ENCODE measurements at regions not wholly inside any gene's neighbourhood (a gene's known extent, or its start where the extent isn't known, plus 50 kb on each side); places are given as distances from the start of the nearest gene placed in this dataset.

DNA sequence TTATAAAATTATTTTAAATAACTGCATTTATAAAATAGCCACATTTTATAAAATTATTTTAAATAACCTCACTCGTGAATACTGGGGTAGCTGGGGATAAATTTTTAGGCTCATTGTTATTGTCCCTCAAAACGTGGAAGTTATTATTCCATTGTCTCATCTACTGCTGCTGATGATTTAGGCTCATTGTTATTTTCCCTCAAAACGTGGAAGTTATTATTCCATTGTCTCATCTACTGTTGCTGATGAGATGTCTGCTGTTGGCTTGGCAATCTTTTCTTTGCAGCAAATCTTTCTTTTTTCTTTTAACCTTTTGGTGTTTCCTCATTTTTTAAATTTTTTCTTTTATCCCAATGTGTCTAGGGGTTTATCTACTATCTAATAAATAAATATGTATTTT lies 182.6 kb upstream of the PZP start:
- WGBS, result 55% methylated on average over 3 of the region's 3 CpGs
- Histone ChIP-seq H3K4me1 (ENCODE audit: insufficient read depth) (no peaks in the 10 kb centered on the region), H3K36me3 (ENCODE audit: insufficient read depth) (no peaks in the 10 kb centered on the region), H3K4me3 (ENCODE audit: low read depth, low read length) (no peak overlapping the region), H3K27ac (ENCODE audit: low read depth) (no peak overlapping the region)
- DNase-seq (ENCODE audit: extremely low spot score), result no peak

DNA sequence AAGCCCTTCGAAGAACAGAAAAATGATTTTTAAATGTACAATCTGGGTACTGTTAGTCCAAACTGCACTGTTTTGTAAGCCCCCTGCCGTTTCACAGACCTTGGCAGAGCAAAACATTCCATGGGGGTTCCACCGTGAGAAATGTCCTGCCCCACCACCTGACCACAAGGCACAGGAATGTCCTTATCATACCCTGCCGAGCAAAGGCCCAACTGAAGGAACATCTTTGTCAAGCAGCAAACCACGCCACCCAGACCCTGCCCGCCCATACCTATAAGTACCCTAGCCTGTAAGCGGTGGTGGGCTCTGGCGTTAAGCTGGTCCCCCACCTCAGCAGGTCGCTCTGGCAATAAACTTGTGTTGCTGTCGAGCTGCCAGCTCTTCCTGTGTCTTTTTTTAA lies 181.6 kb upstream of the PZP start:
- no peaks in the 10 kb centered on the region for H3K36me3 ChIP-seq (ENCODE audit: insufficient read depth)
- no peaks in the 10 kb centered on the region for H3K4me1 ChIP-seq (ENCODE audit: insufficient read depth)
- DNase-seq (ENCODE audit: extremely low spot score), result no peak
- no peak overlapping the region for H3K4me3 ChIP-seq (ENCODE audit: low read depth, low read length)
- H3K27ac ChIP-seq (ENCODE audit: low read depth), result no peak overlapping the region
- WGBS, result 66% methylated on average over 10 of the region's 10 CpGs

DNA sequence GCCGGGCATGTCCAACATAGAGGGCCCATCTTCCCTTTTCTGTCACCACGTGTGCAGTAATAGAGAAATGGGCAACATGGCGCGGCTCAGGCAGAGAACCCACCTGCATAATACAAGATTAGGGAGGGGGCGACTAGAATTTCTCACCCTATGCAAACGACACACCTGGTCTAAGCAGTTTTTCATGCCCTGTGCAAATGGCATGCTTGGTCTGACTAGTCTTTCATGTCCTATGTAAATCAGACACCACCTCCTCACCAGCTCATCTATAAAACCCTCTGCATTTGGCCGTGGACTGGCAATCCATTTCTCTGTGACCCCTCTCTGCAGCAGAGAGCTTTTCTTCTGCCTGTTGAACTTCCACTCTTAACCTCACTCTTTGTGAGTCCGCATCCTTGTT lies 180.2 kb upstream of the PZP start:
- DNase-seq (ENCODE audit: extremely low spot score), result no peak
- 81% methylated on average over 8 of the region's 8 CpGs for WGBS

DNA sequence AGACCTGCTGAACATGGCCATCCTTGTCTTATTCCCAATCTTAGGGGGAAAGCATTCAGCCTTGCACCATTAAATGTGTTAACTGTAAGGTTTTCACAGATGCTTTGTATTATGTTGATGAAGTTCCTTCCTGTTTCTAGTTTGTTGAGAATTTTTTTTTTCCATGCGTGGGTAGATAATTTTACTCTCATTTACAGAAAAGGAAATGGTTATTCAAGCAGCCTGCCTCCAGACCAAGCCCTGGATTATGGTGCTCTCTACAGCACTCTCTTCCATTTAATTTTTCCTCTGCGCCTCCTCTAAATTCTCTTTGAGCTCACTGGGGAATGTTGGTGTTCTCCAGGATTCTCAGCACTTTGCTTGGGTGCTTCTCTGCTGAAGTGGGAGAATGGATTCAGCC lies 179.3 kb upstream of the PZP start:
- no peak overlapping the region for H3K4me3 ChIP-seq (ENCODE audit: low read depth, low read length)
- H3K27ac ChIP-seq (ENCODE audit: low read depth), result no peak overlapping the region
- DNase-seq (ENCODE audit: extremely low spot score), result no peak
- WGBS, result 66% methylated on average over 2 of the region's 2 CpGs
- no peaks in the 10 kb centered on the region for H3K4me1 ChIP-seq (ENCODE audit: insufficient read depth)
- H3K36me3 ChIP-seq (ENCODE audit: insufficient read depth), result no peaks in the 10 kb centered on the region

More for the DNA sequence above, 180.2 kb upstream of the PZP start:
- H3K4me3 ChIP-seq (ENCODE audit: low read depth, low read length), result no peak overlapping the region
- no peak overlapping the region for H3K27ac ChIP-seq (ENCODE audit: low read depth)
- H3K36me3 ChIP-seq (ENCODE audit: insufficient read depth), result no peaks in the 10 kb centered on the region
- H3K4me1 ChIP-seq (ENCODE audit: insufficient read depth), result no peaks in the 10 kb centered on the region

DNA sequence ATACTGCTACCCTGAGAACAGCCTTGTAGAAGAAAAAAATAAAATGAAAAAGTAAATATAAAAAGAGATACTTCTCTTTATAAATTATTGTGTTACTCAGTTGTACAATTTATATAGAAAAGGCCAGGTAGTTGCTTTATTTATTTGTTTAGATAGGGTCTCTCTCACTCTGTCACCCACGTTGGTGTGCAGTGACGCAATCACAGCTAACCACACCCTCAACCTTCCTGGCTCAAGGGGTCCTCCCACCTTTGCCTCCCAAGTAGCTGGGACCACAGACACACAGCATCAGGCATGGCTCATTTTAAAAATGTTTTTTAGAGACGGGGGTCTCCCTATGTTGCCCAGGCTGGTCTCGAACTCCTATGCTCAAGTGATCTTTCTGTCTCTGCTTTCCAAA lies 175.4 kb upstream of the PZP start:
- no peaks in the 10 kb centered on the region for H3K36me3 ChIP-seq (ENCODE audit: insufficient read depth)
- H3K4me3 ChIP-seq (ENCODE audit: low read depth, low read length), result no peak overlapping the region
- no peak for DNase-seq (ENCODE audit: extremely low spot score)
- H3K27ac ChIP-seq (ENCODE audit: low read depth), result no peak overlapping the region
- 59% methylated on average over 4 of the region's 4 CpGs for WGBS
- no peaks in the 10 kb centered on the region for H3K4me1 ChIP-seq (ENCODE audit: insufficient read depth)

DNA sequence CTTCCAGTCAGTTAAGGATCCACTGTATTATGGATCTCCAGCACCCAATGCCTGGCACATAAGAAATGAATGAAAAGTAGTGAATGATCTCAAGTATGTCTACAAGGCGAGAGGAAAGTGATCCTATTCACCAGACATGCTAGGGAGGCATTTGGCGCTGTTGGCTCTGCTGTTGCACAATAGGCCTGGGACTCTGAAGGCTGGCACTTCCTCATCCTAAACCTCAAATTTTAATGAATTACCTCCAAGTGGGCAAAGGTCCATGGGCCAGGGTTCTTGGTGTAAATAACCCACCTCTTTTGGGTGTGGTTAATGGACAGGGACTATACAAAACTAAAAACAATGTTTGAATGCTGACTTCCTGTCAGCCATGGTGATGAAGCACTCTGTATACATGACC lies 173.4 kb upstream of the PZP start:
- Histone ChIP-seq H3K4me3 (ENCODE audit: low read depth, low read length) (no peak overlapping the region), H3K27ac (ENCODE audit: low read depth) (no peak overlapping the region), H3K4me1 (ENCODE audit: insufficient read depth) (no peaks in the 10 kb centered on the region), H3K36me3 (ENCODE audit: insufficient read depth) (no peaks in the 10 kb centered on the region)
- WGBS, result 85% methylated on average over 2 of the region's 2 CpGs
- DNase-seq (ENCODE audit: extremely low spot score), result no peak

DNA sequence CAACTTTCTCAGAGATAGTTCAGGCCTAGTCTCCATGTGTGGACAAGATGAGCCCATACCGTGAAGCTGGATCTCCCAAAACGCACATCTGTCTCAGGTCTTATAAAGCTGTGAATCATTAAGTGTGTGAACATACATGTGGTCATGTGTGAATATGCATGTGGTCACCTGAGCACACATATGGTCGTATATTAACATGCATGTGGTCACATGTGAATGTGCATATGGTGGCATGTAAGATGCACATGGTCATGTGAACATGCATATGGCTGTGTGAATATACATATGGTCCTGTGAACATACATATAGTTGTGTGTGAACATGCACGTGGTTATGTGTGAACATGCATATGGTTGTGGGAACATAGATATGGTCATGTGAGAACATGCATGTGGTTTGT lies 172.5 kb upstream of the PZP start:
- Histone ChIP-seq H3K36me3 (ENCODE audit: insufficient read depth) (no peaks in the 10 kb centered on the region), H3K27ac (ENCODE audit: low read depth) (no peak overlapping the region), H3K4me3 (ENCODE audit: low read depth, low read length) (no peak overlapping the region), H3K4me1 (ENCODE audit: insufficient read depth) (no peaks in the 10 kb centered on the region)
- DNase-seq (ENCODE audit: extremely low spot score), result no peak
- 91% methylated on average over 4 of the region's 4 CpGs for WGBS

DNA sequence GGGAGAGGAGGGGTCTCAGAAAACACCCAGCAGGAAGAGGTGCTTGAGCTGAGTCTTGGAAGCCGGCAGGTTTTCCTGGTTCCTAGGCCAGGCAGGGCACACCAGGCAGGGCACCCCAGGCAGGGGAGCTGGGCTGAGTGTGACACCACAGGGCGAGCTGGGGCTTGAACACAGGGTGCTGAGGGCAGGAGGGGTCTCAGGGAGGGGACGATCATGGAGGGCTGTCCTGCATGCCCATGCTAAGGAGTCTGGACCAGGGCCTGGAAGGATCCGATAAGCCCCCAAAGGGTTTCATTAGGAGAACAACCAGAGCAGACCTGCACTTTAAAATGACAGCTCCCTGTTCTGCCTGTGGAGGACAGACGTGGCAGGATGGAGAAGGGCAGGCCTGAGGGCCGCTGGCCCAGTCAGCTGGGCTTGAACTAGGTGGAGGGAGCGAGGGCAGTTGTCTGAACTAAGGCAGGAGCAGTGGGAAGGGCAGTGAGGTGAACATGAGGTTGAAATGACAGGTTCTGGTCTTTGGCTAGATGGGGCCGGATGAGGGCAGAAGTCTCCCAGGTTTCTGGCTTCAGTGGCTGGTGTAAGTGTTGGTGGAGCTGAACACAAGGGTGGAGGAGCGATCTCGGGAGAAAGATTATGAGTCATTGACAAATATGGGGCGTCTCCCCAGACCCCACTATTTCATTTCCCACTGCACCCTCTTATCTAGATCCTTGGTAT lies 171.0 kb upstream of the PZP start:
- WGBS, result 87% methylated on average over 11 of the region's 11 CpGs
- no peak overlapping the region for H3K4me3 ChIP-seq (ENCODE audit: low read depth, low read length)
- H3K36me3 ChIP-seq (ENCODE audit: insufficient read depth), result no peaks in the 10 kb centered on the region
- no peak for DNase-seq (ENCODE audit: extremely low spot score)
- no peaks in the 10 kb centered on the region for H3K4me1 ChIP-seq (ENCODE audit: insufficient read depth)
- no peak overlapping the region for H3K27ac ChIP-seq (ENCODE audit: low read depth)

DNA sequence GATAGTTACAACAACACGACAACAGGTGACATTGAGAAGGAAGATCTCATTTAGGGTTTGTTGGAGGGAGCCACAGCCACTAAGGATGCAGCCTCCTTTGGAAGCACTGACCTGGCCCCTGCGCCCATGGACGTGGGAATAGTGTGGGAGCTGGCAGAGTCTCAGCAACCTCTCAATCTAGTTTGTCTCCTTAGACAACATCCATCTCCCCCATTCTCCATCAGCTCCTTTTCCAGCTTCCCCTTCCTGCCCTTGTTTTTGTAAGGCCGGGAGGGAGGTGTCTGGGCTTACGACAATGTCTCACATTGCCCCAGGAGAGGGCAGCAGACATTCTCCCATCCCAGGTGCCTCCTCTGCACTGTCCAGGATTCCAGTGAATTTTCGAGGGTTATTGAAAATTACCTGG lies 170.2 kb upstream of the PZP start:
- Histone ChIP-seq H3K36me3 (ENCODE audit: insufficient read depth) (no peaks in the 10 kb centered on the region), H3K27ac (ENCODE audit: low read depth) (no peak overlapping the region), H3K4me1 (ENCODE audit: insufficient read depth) (no peaks in the 10 kb centered on the region), H3K4me3 (ENCODE audit: low read depth, low read length) (no peak overlapping the region)
- no peak for DNase-seq (ENCODE audit: extremely low spot score)
- WGBS, result 62% methylated on average over 6 of the region's 6 CpGs

DNA sequence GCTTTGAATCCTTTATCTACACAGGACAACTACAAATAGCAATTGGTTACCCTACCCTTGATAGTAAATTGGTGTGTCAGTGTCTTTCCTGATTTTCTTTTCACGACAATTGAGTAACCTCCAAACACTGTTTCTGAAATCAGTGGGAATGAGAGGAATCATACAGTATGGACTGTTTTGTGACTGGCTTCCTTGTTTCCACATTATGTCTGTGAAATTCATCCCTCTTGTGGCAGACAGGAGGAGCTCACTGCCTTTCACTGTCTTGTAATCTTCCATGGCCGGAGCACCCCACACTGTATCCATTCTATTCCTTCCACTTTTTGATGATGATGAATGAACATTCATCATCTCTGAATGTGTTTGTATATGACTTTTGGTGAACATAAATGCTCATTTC lies 164.0 kb upstream of the PZP start:
- 65% methylated on average over 2 of the region's 2 CpGs for WGBS
- H3K4me1 ChIP-seq (ENCODE audit: insufficient read depth), result no peaks in the 10 kb centered on the region
- H3K36me3 ChIP-seq (ENCODE audit: insufficient read depth), result no peaks in the 10 kb centered on the region
- no peak for DNase-seq (ENCODE audit: extremely low spot score)
- H3K4me3 ChIP-seq (ENCODE audit: low read depth, low read length), result no peak overlapping the region
- no peak overlapping the region for H3K27ac ChIP-seq (ENCODE audit: low read depth)

DNA sequence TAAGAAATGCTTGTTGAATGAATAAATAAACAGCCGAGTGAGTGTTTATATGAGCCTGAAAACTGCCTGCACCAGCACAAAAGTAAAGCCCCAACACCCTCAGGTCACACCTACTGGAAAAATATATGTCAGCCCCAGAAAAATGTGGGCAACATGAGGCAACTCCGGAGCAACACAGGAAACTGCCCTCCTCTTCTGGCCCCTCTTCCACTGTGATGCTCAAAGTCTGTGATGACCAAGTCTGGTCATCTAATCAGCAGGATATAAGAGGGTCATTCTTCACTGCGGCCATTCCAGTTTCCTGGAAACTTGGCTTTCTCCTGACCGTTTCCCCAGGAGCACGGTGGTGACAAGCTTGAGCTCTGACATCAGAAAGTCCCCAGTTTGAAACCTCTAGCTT lies 159.6 kb upstream of the PZP start:
- 58% methylated on average over 5 of the region's 5 CpGs for WGBS
- DNase-seq (ENCODE audit: extremely low spot score), result no peak
- Histone ChIP-seq H3K27ac (ENCODE audit: low read depth) (no peak overlapping the region), H3K4me1 (ENCODE audit: insufficient read depth) (no peaks in the 10 kb centered on the region), H3K4me3 (ENCODE audit: low read depth, low read length) (no peak overlapping the region), H3K36me3 (ENCODE audit: insufficient read depth) (no peaks in the 10 kb centered on the region)

DNA sequence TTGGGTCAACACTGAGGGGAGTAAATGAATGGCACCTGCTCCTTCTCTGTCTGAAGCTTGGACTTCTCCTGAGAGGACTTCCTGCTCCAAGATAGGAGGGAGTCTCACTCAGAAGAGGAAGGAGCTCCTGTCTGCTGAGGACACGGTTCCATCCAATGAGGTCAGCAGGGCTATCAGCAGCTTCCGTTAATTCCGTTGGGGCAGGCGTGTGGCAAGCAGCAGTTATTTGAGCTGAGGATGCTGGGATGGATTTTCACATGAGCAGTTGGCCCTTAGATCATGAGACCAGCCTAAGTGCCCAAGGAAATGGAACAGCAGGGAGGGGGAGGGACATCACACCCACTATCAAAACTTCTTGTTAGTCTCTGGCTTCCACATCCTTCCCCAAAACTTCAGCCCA lies 159.0 kb upstream of the PZP start:
- no peak overlapping the region for H3K27ac ChIP-seq (ENCODE audit: low read depth)
- H3K4me1 ChIP-seq (ENCODE audit: insufficient read depth), result no peaks in the 10 kb centered on the region
- no peak for DNase-seq (ENCODE audit: extremely low spot score)
- H3K36me3 ChIP-seq (ENCODE audit: insufficient read depth), result no peaks in the 10 kb centered on the region
- H3K4me3 ChIP-seq (ENCODE audit: low read depth, low read length), result no peak overlapping the region
- 55% methylated on average over 4 of the region's 4 CpGs for WGBS

DNA sequence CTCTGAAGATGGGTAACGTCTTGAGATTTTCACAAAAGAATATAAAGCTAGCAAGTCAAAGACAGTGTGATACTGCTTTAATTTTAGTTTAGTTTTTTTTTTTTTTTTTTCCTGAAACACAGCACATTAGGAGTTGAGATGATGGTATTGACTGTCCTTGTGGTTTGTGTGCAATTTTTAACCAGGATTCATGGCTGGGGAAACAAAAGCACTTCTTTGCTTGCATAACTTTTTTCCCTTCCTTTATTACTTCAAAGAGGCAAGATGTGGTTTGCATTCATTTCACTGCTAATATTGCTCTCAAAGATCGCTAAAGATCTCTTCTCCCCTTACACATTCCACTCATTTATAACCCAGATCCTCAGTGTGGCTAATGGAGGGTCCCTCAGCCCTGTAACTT lies 157.1 kb upstream of the PZP start:
- no peaks in the 10 kb centered on the region for H3K36me3 ChIP-seq (ENCODE audit: insufficient read depth)
- DNase-seq (ENCODE audit: extremely low spot score), result no peak
- no peak overlapping the region for H3K27ac ChIP-seq (ENCODE audit: low read depth)
- no peaks in the 10 kb centered on the region for H3K4me1 ChIP-seq (ENCODE audit: insufficient read depth)
- H3K4me3 ChIP-seq (ENCODE audit: low read depth, low read length), result no peak overlapping the region
- WGBS, result 69% methylated on average over 2 of the region's 2 CpGs

DNA sequence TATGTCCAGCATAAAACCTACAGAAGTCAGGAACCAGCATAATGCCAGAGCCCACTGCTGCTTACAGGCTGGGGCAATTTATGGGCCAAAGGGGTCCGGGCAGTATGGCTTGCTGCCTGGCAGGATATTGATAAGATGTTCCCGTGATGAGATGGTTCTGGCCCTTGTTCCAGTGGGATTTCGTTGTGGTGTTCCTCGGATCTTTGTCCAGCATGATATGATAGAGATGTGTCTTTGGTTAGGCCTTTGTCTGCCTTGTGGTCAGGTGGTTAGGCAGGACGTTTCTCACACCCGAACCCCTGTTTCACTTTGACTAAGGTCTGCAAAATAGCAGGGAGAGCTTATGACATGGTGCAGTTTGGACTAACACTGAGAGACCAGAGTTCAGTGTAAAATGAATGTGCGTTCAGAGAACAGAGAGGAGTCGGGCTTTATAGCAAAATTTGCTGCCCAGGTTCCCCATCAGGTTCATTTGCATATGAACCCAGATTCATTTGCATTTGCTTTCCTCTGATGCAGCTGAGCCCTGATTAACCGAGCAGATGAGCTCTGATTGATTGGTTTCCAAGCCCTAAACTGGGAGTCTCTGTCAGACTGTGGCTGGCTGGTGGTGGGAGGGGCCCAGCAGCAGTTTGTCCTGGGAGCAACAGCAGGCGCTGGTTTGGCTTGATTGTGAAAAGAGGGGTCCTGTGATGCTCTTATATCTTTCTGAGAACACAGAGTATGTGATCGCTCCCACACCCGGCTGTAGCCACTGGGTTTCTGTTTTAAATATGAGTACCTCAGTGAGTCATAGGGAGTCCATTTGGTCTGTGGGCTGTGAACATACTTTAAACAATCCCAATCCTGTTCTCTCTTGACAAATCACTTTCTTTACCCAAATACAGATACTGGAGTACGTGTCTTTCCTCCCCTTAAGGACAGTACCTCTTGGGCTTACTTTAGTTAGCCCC lies 156.3 kb upstream of the PZP start:
- DNase-seq (ENCODE audit: extremely low spot score), result no peak
- H3K36me3 ChIP-seq (ENCODE audit: insufficient read depth), result no peaks in the 10 kb centered on the region
- H3K27ac ChIP-seq (ENCODE audit: low read depth), result no peak overlapping the region
- WGBS, result 39% methylated on average over 13 of the region's 13 CpGs
- no peak overlapping the region for H3K4me3 ChIP-seq (ENCODE audit: low read depth, low read length)
- no peaks in the 10 kb centered on the region for H3K4me1 ChIP-seq (ENCODE audit: insufficient read depth)

All from urinary bladder (tissue), 3 donors.